Left lung (tissue), 4 donors: ENCODE measurements at regions not wholly inside any gene's neighbourhood (a gene's known extent, or its start where the extent isn't known, plus 50 kb on each side); places are given as distances from the start of the nearest gene placed in this dataset.

ENCODE experiments used
- ATAC-seq: fragments of 200-7000 bp; cut with Tn5 transposase; one replicate; pipeline ENCODE4 v1.9.1; 2020; ENCODE audit warnings: moderate library complexity
- DNase-seq, 4 donors: peaks; one replicate each; pipeline ENCODE4 v3.0.0-alpha.2; 2013 to 2020
- H3K27ac ChIP-seq, 2 donors: fragments of 200-600 bp; sonication (generic) in 1 of 2; one replicate each; pipeline versions ENCODE4 v1.5.0 to v1.8.0; 2020 to 2021
- H3K27me3 ChIP-seq, 2 donors: fragments of 200-600 bp; sonication (generic) in 1 of 2; one replicate each; pipeline versions ENCODE4 v1.5.0 to v1.8.0; 2020 to 2021
- H3K36me3 ChIP-seq, 2 donors: fragments of 200-600 bp; sonication (generic) in 1 of 2; one replicate each; pipeline versions ENCODE4 v1.5.0 to v1.8.0; 2020 to 2021
- H3K4me1 ChIP-seq, 2 donors: fragments of 200-600 bp; one replicate each; pipeline ENCODE4 v1.8.0; 2021
- H3K4me3 ChIP-seq, 2 donors: fragments of 200-600 bp; sonication (generic) in 1 of 2; one replicate each; pipeline versions ENCODE4 v1.5.0 to v1.8.0; 2020 to 2021; ENCODE audit warnings: mild to moderate bottlenecking in 1 of 2
- H3K9me3 ChIP-seq, 2 donors: fragments of 200-600 bp; sonication (generic) in 1 of 2; one replicate each; pipeline versions ENCODE4 v1.5.0 to v1.8.0; 2020 to 2021
- intact Hi-C, 2 donors: fragments of 100-400 bp; cut with DNase I; formaldehyde crosslinking; loops; one replicate each; pipeline versions ENCODE4 v1.11.2 to v1.14.2; 2022
- TF ChIP-seq, protein P1 (sequence below), 2 donors: fragments of 200-600 bp; sonication (generic) in 1 of 2; IDR thresholded peaks; one replicate each; pipeline versions ENCODE4 v1.5.0 to v1.8.0; 2021; ENCODE audit warnings: antibody characterized with exemption in 2 of 2
- donor health status: DM: no; HTN: yes; CAD: no.
- donor health status: DM: no; HTN: no; CAD: no.

DNA sequence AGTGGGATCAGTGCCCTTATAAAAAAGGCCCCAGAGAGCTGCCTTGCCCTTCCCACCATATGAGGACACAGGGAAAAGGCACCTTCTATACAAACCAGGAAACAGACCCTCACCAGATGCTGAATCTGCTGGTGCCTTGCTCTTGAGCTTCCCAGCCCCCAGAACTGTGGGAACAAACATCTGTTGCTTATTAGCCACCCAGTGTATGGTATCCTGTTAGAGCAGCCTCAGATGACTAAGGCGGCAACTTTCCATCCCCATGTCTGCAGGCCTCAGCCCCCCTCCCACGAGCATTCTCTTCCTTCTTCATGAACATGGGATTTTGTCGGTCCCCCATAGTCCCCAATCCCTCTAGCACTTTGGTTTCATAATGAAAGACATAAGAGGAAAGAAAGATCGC, 202.5 kb upstream of the GAS1 start:
- intact Hi-C loops: no loop called here
- no peak for ATAC-seq
- H3K27ac ChIP-seq: no peak overlapping the region
- DNase-seq: no peak
- H3K36me3 ChIP-seq: no peaks in the 10 kb centered on the region
- no peaks in the 10 kb centered on the region for H3K9me3 ChIP-seq
- TF ChIP-seq, protein P1, sequence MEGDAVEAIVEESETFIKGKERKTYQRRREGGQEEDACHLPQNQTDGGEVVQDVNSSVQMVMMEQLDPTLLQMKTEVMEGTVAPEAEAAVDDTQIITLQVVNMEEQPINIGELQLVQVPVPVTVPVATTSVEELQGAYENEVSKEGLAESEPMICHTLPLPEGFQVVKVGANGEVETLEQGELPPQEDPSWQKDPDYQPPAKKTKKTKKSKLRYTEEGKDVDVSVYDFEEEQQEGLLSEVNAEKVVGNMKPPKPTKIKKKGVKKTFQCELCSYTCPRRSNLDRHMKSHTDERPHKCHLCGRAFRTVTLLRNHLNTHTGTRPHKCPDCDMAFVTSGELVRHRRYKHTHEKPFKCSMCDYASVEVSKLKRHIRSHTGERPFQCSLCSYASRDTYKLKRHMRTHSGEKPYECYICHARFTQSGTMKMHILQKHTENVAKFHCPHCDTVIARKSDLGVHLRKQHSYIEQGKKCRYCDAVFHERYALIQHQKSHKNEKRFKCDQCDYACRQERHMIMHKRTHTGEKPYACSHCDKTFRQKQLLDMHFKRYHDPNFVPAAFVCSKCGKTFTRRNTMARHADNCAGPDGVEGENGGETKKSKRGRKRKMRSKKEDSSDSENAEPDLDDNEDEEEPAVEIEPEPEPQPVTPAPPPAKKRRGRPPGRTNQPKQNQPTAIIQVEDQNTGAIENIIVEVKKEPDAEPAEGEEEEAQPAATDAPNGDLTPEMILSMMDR (IDR thresholded peaks at IDR 0.05): no peak
- H3K4me3 ChIP-seq: no peak overlapping the region
- peaks cover 0 to 27% of the 10 kb centered on the region in 2 donors for H3K27me3 ChIP-seq
- peaks cover 0 to 8% of the 10 kb centered on the region in 2 donors for H3K4me1 ChIP-seq

DNA sequence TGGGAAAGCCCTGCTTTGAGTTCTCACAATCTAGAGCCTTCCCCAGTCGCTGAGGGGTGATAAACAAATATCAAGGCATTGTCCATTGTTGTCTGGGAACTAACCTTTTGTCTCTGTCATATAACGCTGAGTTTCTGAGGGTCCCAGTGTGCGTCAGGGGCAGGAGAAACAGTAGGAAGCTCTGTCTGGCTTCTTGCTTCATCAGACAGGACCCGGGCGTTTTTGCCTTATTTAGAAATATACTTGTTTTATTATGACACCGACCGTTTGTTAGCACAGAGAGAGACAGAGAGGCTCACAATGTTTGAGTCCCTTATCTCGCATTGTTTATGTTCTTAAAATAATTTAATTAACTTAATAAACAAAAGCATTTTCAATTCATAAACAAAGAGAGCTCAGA, 204.9 kb upstream of the GAS1 start:
- TF ChIP-seq, protein P1 (IDR thresholded peaks at IDR 0.05): no peak
- Histone ChIP-seq H3K36me3 (no peaks in the 10 kb centered on the region), H3K27me3 (peaks cover 0 to 22% of the 10 kb centered on the region in 2 donors), H3K4me3 (no peak overlapping the region), H3K4me1 (peaks cover 0 to 8% of the 10 kb centered on the region in 2 donors), H3K27ac (no peak overlapping the region), H3K9me3 (no peaks in the 10 kb centered on the region)
- ATAC-seq: no peak
- peak in 1 of 4 donors; percentile 36 for DNase-seq
- intact Hi-C loops: no loop called here

DNA sequence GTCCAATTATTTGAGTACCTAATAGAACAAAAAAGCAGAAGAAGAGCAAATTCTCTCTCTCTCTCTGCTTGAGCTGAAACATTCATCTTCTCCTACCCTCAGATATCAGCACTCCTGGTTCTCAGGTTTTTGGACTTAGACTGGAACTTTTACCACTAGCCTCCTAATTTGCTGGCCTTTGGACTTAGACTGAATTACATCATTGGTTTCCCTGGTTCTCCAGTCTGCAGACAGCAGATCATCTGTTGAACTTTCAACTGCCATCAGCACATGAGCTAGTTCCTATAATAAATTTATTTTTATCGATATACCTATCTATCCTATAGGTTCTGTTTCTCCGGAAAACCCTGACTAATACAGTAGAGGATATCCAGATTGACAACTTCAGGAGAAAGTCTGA, 208.9 kb upstream of the GAS1 start:
- intact Hi-C loops: no loop called here
- Histone ChIP-seq H3K4me1 (no peaks in the 10 kb centered on the region), H3K27ac (no peak overlapping the region), H3K4me3 (no peak overlapping the region), H3K36me3 (no peaks in the 10 kb centered on the region), H3K27me3 (no peaks in the 10 kb centered on the region), H3K9me3 (no peaks in the 10 kb centered on the region)
- TF ChIP-seq, protein P1 (IDR thresholded peaks at IDR 0.05): no peak
- no peak for DNase-seq
- no peak for ATAC-seq

DNA sequence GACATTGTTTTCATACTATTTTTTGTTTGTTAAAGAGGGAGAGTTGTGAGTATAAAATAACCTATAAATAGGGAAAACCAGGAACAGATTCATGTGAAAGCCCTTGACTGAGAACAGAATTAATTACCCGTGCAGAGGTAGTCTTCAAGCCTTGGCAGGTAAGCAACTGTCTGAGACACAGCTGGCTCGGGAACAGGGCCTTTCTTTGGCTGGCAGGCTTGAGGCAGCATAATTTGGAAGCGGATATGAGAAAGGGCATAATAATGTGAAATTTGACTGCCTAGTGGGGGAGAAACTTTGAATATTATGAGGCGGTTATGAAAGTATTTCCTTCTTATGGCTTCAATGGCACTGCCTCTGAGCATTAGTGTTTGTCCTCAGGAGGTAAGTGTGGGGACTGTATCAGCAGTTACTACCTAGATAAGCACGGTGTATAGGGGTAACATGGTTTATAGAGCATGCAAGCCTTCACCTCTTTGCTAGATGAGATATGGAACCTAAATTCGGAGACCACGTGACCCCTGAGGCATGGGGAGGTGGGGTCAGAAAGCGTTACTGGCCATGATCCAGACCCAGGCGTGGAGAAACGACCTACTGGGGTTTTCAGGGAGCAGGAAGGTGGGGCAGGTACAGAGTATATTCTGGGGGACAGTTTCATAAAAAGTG, 210.2 kb upstream of the GAS1 start:
- no peak for DNase-seq

DNA sequence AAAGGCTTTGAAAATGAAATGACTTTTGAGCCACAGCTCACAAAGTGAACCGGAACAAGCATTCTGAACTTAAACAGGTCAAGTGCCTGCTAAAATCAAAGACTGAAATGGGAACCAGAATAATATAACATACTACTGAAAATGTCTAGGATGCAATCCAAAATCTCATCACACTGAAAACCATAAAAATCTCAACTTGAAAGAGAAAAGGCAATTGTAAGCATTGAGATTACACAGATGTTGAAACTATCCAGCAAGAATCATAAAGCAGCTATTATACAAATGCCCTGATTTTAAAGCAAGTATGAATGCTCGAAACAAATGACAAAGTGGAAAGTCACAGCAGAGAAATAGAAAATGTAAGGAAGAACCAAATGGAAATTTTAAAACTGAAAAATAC, 211.5 kb upstream of the GAS1 start:
- Histone ChIP-seq H3K27ac (no peak overlapping the region), H3K36me3 (no peaks in the 10 kb centered on the region), H3K9me3 (no peaks in the 10 kb centered on the region), H3K4me3 (no peak overlapping the region), H3K4me1 (no peaks in the 10 kb centered on the region), H3K27me3 (no peaks in the 10 kb centered on the region)
- no peak for ATAC-seq
- DNase-seq: no peak
- intact Hi-C loops: no loop called here
- TF ChIP-seq, protein P1 (IDR thresholded peaks at IDR 0.05): no peak

More for the DNA sequence above, 210.2 kb upstream of the GAS1 start:
- intact Hi-C loops: no loop called here
- Histone ChIP-seq H3K27me3 (no peaks in the 10 kb centered on the region), H3K27ac (no peak overlapping the region), H3K36me3 (no peaks in the 10 kb centered on the region), H3K9me3 (no peaks in the 10 kb centered on the region), H3K4me3 (no peak overlapping the region), H3K4me1 (no peaks in the 10 kb centered on the region)
- TF ChIP-seq, protein P1 (IDR thresholded peaks at IDR 0.05): no peak
- no peak for ATAC-seq
